H9 (cell line): ENCODE measurements at regions not wholly inside any gene's neighbourhood (a gene's known extent, or its start where the extent isn't known, plus 50 kb on each side); places are given as distances from the start of the nearest gene placed in this dataset.

Experiments
- DNase-seq: peaks from one replicate; pipeline ENCODE4 v3.0.0-alpha.2; 2017
- H2AFZ ChIP-seq: one replicate; pipeline ENCODE4 v1.6.1; 2013; ENCODE audit warnings: mild to moderate bottlenecking, low read length, control low read depth, moderate library complexity
- H2AK5ac ChIP-seq: 2 replicates; pipeline ENCODE4 v1.6.1; 2013; ENCODE audit warnings: low read length, control low read depth, mixed read lengths; ENCODE audit not compliant: insufficient read length
- H2BK120ac ChIP-seq: one replicate; pipeline ENCODE4 v1.6.1; 2013; ENCODE audit warnings: low read depth, mild to moderate bottlenecking, low read length, control low read depth, inconsistent platforms; ENCODE audit not compliant: poor library complexity, severe bottlenecking
- H2BK12ac ChIP-seq: 2 replicates; pipeline ENCODE4 v1.6.1; 2013; ENCODE audit warnings: low read length, control low read depth, mixed read lengths, low read depth; ENCODE audit not compliant: insufficient read length
- H2BK15ac ChIP-seq: 2 replicates; pipeline ENCODE4 v1.6.1; 2013; ENCODE audit warnings: low read depth, low read length, control low read depth
- H2BK20ac ChIP-seq: one replicate; pipeline ENCODE4 v1.6.1; 2013; ENCODE audit warnings: low read depth, mild to moderate bottlenecking, low read length, control low read depth, inconsistent platforms; ENCODE audit not compliant: poor library complexity, severe bottlenecking
- H2BK5ac ChIP-seq: 2 replicates; pipeline ENCODE4 v1.6.1; 2013; ENCODE audit warnings: low read length, control low read depth, mixed read lengths; ENCODE audit not compliant: insufficient read length
- H3K14ac ChIP-seq: 2 replicates; pipeline ENCODE4 v1.6.1; 2013; ENCODE audit warnings: low read length, control low read depth; ENCODE audit not compliant: insufficient read depth
- H3K18ac ChIP-seq: 2 replicates; pipeline ENCODE4 v1.6.1; 2013; ENCODE audit warnings: low read depth, mild to moderate bottlenecking, mixed read lengths, low read length, control low read depth; ENCODE audit not compliant: insufficient read length
- H3K23ac ChIP-seq: 2 replicates; pipeline ENCODE4 v1.6.1; 2013; ENCODE audit warnings: low read length, control low read depth, mixed read lengths, low read depth; ENCODE audit not compliant: insufficient read length
- H3K23me2 ChIP-seq: 2 replicates; pipeline ENCODE4 v1.6.1; 2013; ENCODE audit warnings: low read depth, mild to moderate bottlenecking, mixed read lengths, low read length, control low read depth; ENCODE audit not compliant: insufficient read length, poor library complexity, severe bottlenecking
- H3K27ac ChIP-seq: 2 replicates; pipeline ENCODE4 v1.5.1; 2013; ENCODE audit warnings: low read length, control low read depth, mixed read lengths, low read depth; ENCODE audit not compliant: insufficient read length
- H3K27me3 ChIP-seq: 2 replicates; pipeline ENCODE4 v1.6.1; 2013; ENCODE audit warnings: low read length, control low read depth, inconsistent platforms; ENCODE audit not compliant: insufficient read depth
- H3K4ac ChIP-seq: 2 replicates; pipeline ENCODE4 v1.6.1; 2013; ENCODE audit warnings: low read depth, mild to moderate bottlenecking, control low read depth, inconsistent platforms, low read length, moderate library complexity
- H3K4me1 ChIP-seq: 2 replicates; pipeline ENCODE4 v1.6.1; 2013; ENCODE audit warnings: low read length, control low read depth, inconsistent platforms; ENCODE audit not compliant: insufficient read depth
- H3K4me2 ChIP-seq: 2 replicates; pipeline ENCODE4 v1.6.1; 2013; ENCODE audit warnings: low read length, control low read depth, mixed read lengths; ENCODE audit not compliant: insufficient read length, insufficient read depth
- H3K56ac ChIP-seq: 2 replicates; pipeline ENCODE4 v1.6.1; 2013; ENCODE audit warnings: low read depth, mild to moderate bottlenecking, mixed read lengths, low read length, control low read depth; ENCODE audit not compliant: insufficient read length
- H3K79me1 ChIP-seq: 2 replicates; pipeline ENCODE4 v1.6.1; 2013; ENCODE audit warnings: low read depth, mild to moderate bottlenecking, moderate library complexity, low read length, control low read depth, inconsistent platforms; ENCODE audit not compliant: insufficient read depth, poor library complexity, severe bottlenecking
- H3K79me2 ChIP-seq: 2 replicates; pipeline ENCODE4 v1.6.1; 2013; ENCODE audit warnings: low read length, control low read depth, inconsistent platforms; ENCODE audit not compliant: insufficient read depth
- H3K9ac ChIP-seq: 2 replicates; pipeline ENCODE4 v1.6.1; 2013; ENCODE audit warnings: low read length, control low read depth, mixed read lengths; ENCODE audit not compliant: insufficient read length; ENCODE audit errors: extremely low read depth
- H3K9me3 ChIP-seq: one replicate; pipeline ENCODE4 v1.6.1; 2013; ENCODE audit warnings: low read depth, low read length, inconsistent platforms; ENCODE audit not compliant: control insufficient read depth
- H3T11ph ChIP-seq: one replicate; pipeline ENCODE4 v1.6.1; 2013; ENCODE audit warnings: mild to moderate bottlenecking, low read length, control low read depth, inconsistent platforms
- H4K20me1 ChIP-seq: one replicate; pipeline ENCODE4 v1.6.1; 2013; ENCODE audit not compliant: control insufficient read depth, insufficient read length, insufficient read depth
- H4K5ac ChIP-seq: 2 replicates; pipeline ENCODE4 v1.6.1; 2013; ENCODE audit warnings: low read depth, mild to moderate bottlenecking, mixed read lengths, low read length, control low read depth; ENCODE audit not compliant: insufficient read length
- H4K8ac ChIP-seq: replicated peaks from 2 replicates; pipeline ENCODE4 v1.6.1; 2013; ENCODE audit warnings: low read length, control low read depth, mixed read lengths, low read depth; ENCODE audit not compliant: insufficient read length
- H4K91ac ChIP-seq: 2 replicates; pipeline ENCODE4 v1.6.1; 2013; ENCODE audit warnings: low read depth, mild to moderate bottlenecking, moderate library complexity, mixed read lengths, low read length, control low read depth; ENCODE audit not compliant: insufficient read length
- H3K27ac Mint-ChIP-seq, 3 experiments: 2 replicates in 2 of 3; 3 replicates in 1 of 3; pipeline ENCODE4 v1.8.0; 2020 to 2021; ENCODE audit warnings: mixed read lengths in 3 of 3, mild to moderate bottlenecking in 1 of 3, moderate library complexity in 1 of 3
- H3K27me3 Mint-ChIP-seq: 2 replicates; pipeline ENCODE4 v1.8.0; 2021; ENCODE audit warnings: low read depth, mild to moderate bottlenecking, moderate library complexity, mixed read lengths
- H3K36me3 Mint-ChIP-seq, 3 experiments: 2 replicates in 2 of 3; 3 replicates in 1 of 3; pipeline ENCODE4 v1.8.0; 2020 to 2021; ENCODE audit warnings: low read depth in 3 of 3, mixed read lengths in 3 of 3; ENCODE audit not compliant: insufficient read depth in 1 of 3
- H3K4me1 Mint-ChIP-seq, 2 experiments: 2 replicates each; pipeline ENCODE4 v1.8.0; 2020; ENCODE audit warnings: mixed read lengths in 2 of 2
- H3K4me3 Mint-ChIP-seq, 2 experiments: 2 replicates in 1 of 2; 3 replicates in 1 of 2; pipeline ENCODE4 v1.8.0; 2020 to 2021; ENCODE audit warnings: mild to moderate bottlenecking in 2 of 2, mixed read lengths in 2 of 2, moderate library complexity in 1 of 2
- H3K9me3 Mint-ChIP-seq, 2 experiments: 2 replicates in 1 of 2; 3 replicates in 1 of 2; pipeline ENCODE4 v1.8.0; 2020; ENCODE audit warnings: mild to moderate bottlenecking in 2 of 2, mixed read lengths in 2 of 2, moderate library complexity in 1 of 2
- CTCF ChIP-seq: fragments of 200-600 bp; sonication (generic); conservative IDR thresholded peaks from 3 replicates; pipeline ENCODE4 v1.8.0; 2021; ENCODE audit warnings: antibody characterized with exemption, mild to moderate bottlenecking

- Histone ChIP-seq H3K23me2 (no peaks in the 10 kb centered on the region), H2BK20ac (no peak overlapping the region), H2BK5ac (no peak overlapping the region), H3K14ac (no peak overlapping the region), H2AFZ (no peak overlapping the region), H3K23ac (no peak overlapping the region), H2BK12ac (no peak overlapping the region), H3K56ac (no peak overlapping the region), H4K20me1 (no peaks in the 10 kb centered on the region), H3K4me1 (no peaks in the 10 kb centered on the region), H3K27me3 (no peaks in the 10 kb centered on the region), H2AK5ac (no peak overlapping the region), H3K9ac (no peak overlapping the region), H4K91ac (no peak overlapping the region), H3K4ac (no peak overlapping the region), H3K18ac (no peak overlapping the region), H3K79me2 (no peaks in the 10 kb centered on the region), H2BK15ac (no peak overlapping the region), H4K5ac (no peak overlapping the region), H3K9me3 (no peaks in the 10 kb centered on the region), H2BK120ac (no peak overlapping the region), H4K8ac (no peak overlapping the region), H3K27ac (no peak overlapping the region), H3T11ph (no peak overlapping the region), H3K79me1 (no peaks in the 10 kb centered on the region), H3K4me2 (no peak overlapping the region)
- Mint-ChIP-seq H3K27ac (no peak overlapping the region; a peak in 1 of 7 replicates), H3K27me3 (peaks cover 2% of the 10 kb centered on the region; the same call in 1 of the 2 replicates), H3K4me1 (no peaks in the 10 kb centered on the region), H3K9me3 (peaks cover 0 to 3% of the 10 kb centered on the region in 2 experiments; a peak in 2 of 5 replicates), H3K4me3 (no peak overlapping the region), H3K36me3 (0 out of 7 replicates have a peak, but pooled peaks cover 0 to 4% (median 0%) of the 10 kb centered on the region in 3 experiments)
- no peak for DNase-seq
- TF ChIP-seq CTCF, result no peak
Observed at GRCh38 chr9:78753039-78753438, 456.1 kb downstream of the PSAT1 start.
